SK-N-SH (cell line): ENCODE measurements at regions not wholly inside any gene's neighbourhood (a gene's known extent, or its start where the extent isn't known, plus 50 kb on each side); places are given as distances from the start of the nearest gene placed in this dataset.

ENCODE experiments used
- SIN3A ChIP-seq: IDR thresholded peaks from 2 replicates; pipeline ENCODE4 v1.6.1; 2012; ENCODE audit warnings: low read depth, mild to moderate bottlenecking, low read length, moderate library complexity, borderline replicate concordance
- TF ChIP-seq, protein P1 (sequence below): fragments of 200-600 bp; sonication (generic); IDR thresholded peaks from 2 replicates; pipeline ENCODE4 v1.6.1; 2017; ENCODE audit warnings: antibody characterized with exemption, mild to moderate bottlenecking, moderate library complexity

DNA sequence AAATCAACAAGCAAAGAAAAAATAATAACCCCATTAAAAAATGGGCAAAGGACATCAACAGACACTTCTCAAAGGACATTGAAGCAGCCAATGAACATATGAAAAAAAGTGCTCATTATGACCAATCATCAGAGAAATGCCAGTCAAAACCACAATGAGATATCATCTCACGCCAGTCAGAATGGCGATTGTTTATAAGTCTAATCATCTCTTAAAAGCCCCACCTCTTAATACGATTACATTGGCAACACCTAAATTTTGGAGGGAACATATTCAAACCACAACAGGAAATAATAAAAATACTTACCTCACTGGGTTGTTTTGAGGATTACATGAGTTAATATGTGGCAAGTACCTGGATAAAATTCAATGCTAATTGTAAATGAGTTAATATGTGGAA is 57.1 kb upstream of the PLPPR4 start:
- no peak for TF ChIP-seq SIN3A
- TF ChIP-seq, protein P1, sequence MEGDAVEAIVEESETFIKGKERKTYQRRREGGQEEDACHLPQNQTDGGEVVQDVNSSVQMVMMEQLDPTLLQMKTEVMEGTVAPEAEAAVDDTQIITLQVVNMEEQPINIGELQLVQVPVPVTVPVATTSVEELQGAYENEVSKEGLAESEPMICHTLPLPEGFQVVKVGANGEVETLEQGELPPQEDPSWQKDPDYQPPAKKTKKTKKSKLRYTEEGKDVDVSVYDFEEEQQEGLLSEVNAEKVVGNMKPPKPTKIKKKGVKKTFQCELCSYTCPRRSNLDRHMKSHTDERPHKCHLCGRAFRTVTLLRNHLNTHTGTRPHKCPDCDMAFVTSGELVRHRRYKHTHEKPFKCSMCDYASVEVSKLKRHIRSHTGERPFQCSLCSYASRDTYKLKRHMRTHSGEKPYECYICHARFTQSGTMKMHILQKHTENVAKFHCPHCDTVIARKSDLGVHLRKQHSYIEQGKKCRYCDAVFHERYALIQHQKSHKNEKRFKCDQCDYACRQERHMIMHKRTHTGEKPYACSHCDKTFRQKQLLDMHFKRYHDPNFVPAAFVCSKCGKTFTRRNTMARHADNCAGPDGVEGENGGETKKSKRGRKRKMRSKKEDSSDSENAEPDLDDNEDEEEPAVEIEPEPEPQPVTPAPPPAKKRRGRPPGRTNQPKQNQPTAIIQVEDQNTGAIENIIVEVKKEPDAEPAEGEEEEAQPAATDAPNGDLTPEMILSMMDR, result no peak
